SK-N-SH (cell line): ENCODE measurements at regions not wholly inside any gene's neighbourhood (a gene's known extent, or its start where the extent isn't known, plus 50 kb on each side); places are given as distances from the start of the nearest gene placed in this dataset.

Experiments
- CTCF ChIA-PET: fragments of 300-600, 350-600 bp; formaldehyde crosslinking; extraction: SDS; loops from one replicate; lab custom pipeline; 2021; lab: Yijun Ruan, JAX
- POLR2A ChIA-PET: fragments of 350-600 bp; sonication (Branson Sonifier 250); formaldehyde crosslinking; extraction: SDS; loops from one replicate; lab custom pipeline; 2020; ENCODE audit warnings: antibody characterized with exemption, inconsistent platforms; lab: Yijun Ruan, JAX
- DNase-seq: peaks from one replicate; pipeline ENCODE4 v3.0.0; 2012
- H2AFZ ChIP-seq: fragments of 200-600 bp; sonication (generic); 2 replicates; pipeline ENCODE4 v1.8.1; 2016; ENCODE audit warnings: antibody characterized with exemption, mild to moderate bottlenecking, low read depth
- H3F3A ChIP-seq: fragments of 200-600 bp; sonication (generic); replicated peaks from 2 replicates; pipeline ENCODE3; 2016; ENCODE audit warnings: antibody characterized with exemption, mild to moderate bottlenecking; ENCODE audit not compliant: insufficient read depth
- H3K27ac ChIP-seq, 2 experiments: fragments of 200-500 bp in 1 of 2; fragments of 200-600 bp in 1 of 2; sonication (Bioruptor generic) in 1 of 2; sonication (generic), shearing (Covaris generic) in 1 of 2; 2 replicates each; pipeline versions ENCODE4 v1.5.1 to v1.6.1; 2014 to 2016; ENCODE audit warnings: low read depth in 2 of 2, inconsistent platforms in 1 of 2, low read length in 1 of 2, mild to moderate bottlenecking in 1 of 2, mixed read lengths in 1 of 2
- H3K27me3 ChIP-seq: fragments of 200-600 bp; sonication (generic), shearing (Covaris generic); 2 replicates; pipeline ENCODE4 v1.6.1; 2016; ENCODE audit warnings: mixed run types; ENCODE audit not compliant: insufficient read depth
- H3K36me3 ChIP-seq, 2 experiments: fragments of 200-500 bp in 1 of 2; fragments of 200-600 bp in 1 of 2; sonication (Bioruptor generic) in 1 of 2; sonication (generic) in 1 of 2; replicated peaks in 1 of 2; 2 replicates each; pipeline versions ENCODE3 to v1.5.1; 2014 to 2016; ENCODE audit warnings: low read length in 1 of 2, mild to moderate bottlenecking in 1 of 2; ENCODE audit not compliant: insufficient read depth in 2 of 2, control insufficient read depth in 1 of 2
- H3K4me1 ChIP-seq, 2 experiments: fragments of 200-500 bp in 1 of 2; fragments of 200-600 bp in 1 of 2; sonication (Bioruptor generic) in 1 of 2; sonication (generic), shearing (Covaris generic) in 1 of 2; 2 replicates each; pipeline versions ENCODE4 v1.5.1 to v1.6.1; 2014 to 2016; ENCODE audit warnings: low read depth in 1 of 2, low read length in 1 of 2, mixed run types in 1 of 2; ENCODE audit not compliant: insufficient read depth in 2 of 2, control insufficient read depth in 1 of 2
- H3K4me2 ChIP-seq: fragments of 200-600 bp; sonication (generic), shearing (Covaris generic); 2 replicates; pipeline ENCODE4 v1.6.1; 2017; ENCODE audit warnings: mixed run types
- H3K4me3 ChIP-seq, 2 experiments: fragments of 200-500 bp in 1 of 2; fragments of 200-600 bp in 1 of 2; sonication (Bioruptor generic) in 1 of 2; sonication (generic), shearing (Covaris generic) in 1 of 2; 2 replicates each; pipeline versions ENCODE4 v1.5.1 to v1.8.1; 2014 to 2016; ENCODE audit warnings: low read depth in 2 of 2, inconsistent platforms in 1 of 2, low read length in 1 of 2, mild to moderate bottlenecking in 1 of 2, mixed read lengths in 1 of 2, moderate library complexity in 1 of 2
- H3K79me2 ChIP-seq: fragments of 200-600 bp; sonication (generic); 2 replicates; pipeline ENCODE4 v1.8.1; 2017; ENCODE audit warnings: mild to moderate bottlenecking; ENCODE audit not compliant: insufficient read depth
- H3K9ac ChIP-seq: fragments of 200-600 bp; sonication (generic); 2 replicates; pipeline ENCODE4 v1.6.1; 2017; ENCODE audit warnings: mixed run types
- H3K9me2 ChIP-seq: fragments of 200-600 bp; sonication (generic); 2 replicates; pipeline ENCODE4 v1.6.1; 2017; ENCODE audit warnings: mixed run types
- H3K9me3 ChIP-seq: fragments of 200-600 bp; sonication (generic); 2 replicates; pipeline ENCODE4 v1.6.1; 2017; ENCODE audit warnings: mixed run types, mild to moderate bottlenecking, moderate library complexity
- H4K20me1 ChIP-seq: fragments of 200-600 bp; sonication (generic); 2 replicates; pipeline ENCODE4 v1.6.1; 2017; ENCODE audit warnings: mild to moderate bottlenecking, mixed run types; ENCODE audit not compliant: insufficient read depth
- CTCF ChIP-seq: fragments of 200-600 bp; sonication (generic); IDR thresholded peaks from 2 replicates; pipeline ENCODE4 v1.6.1; 2017; ENCODE audit warnings: antibody characterized with exemption, mild to moderate bottlenecking, moderate library complexity
- ELF1 ChIP-seq: IDR thresholded peaks from 2 replicates; pipeline ENCODE4 v1.4.0; 2012
- EP300 ChIP-seq, 2 experiments: IDR thresholded peaks; 2 replicates each; pipeline versions ENCODE4 v1.4.0 to v1.6.1; 2012; ENCODE audit warnings: borderline replicate concordance in 1 of 2, low read depth in 1 of 2, low read length in 1 of 2
- FOSL2 ChIP-seq: IDR thresholded peaks from 2 replicates; pipeline ENCODE4 v1.4.0; 2012; ENCODE audit warnings: low read depth, mild to moderate bottlenecking, moderate library complexity, borderline replicate concordance
- GABPA ChIP-seq: IDR thresholded peaks from 2 replicates; pipeline ENCODE4 v1.4.0; 2012; ENCODE audit warnings: low read depth, mild to moderate bottlenecking
- GATA2 ChIP-seq: sonication (generic); formaldehyde crosslinking; IDR thresholded peaks from 2 replicates; pipeline ENCODE4 v1.5.0; 2020; ENCODE audit warnings: mild to moderate bottlenecking, missing genetic modification reagents
- IRF3 ChIP-seq: fragments of 150-350 bp; IDR thresholded peaks from 2 replicates; pipeline ENCODE4 v1.6.1; 2016; ENCODE audit warnings: mild to moderate bottlenecking, low read depth, low read length
- JUND ChIP-seq: IDR thresholded peaks from 2 replicates; pipeline ENCODE4 v1.4.0; 2012
- NFIC ChIP-seq: IDR thresholded peaks from 2 replicates; pipeline ENCODE4 v1.4.0; 2012; ENCODE audit warnings: borderline replicate concordance
- NRF1 ChIP-seq: IDR thresholded peaks from 2 replicates; pipeline ENCODE4 v1.6.1; 2012; ENCODE audit warnings: low read depth, mild to moderate bottlenecking, low read length
- POLR2AphosphoS5 ChIP-seq: IDR thresholded peaks from 2 replicates; pipeline ENCODE4 v1.6.1; 2012; ENCODE audit warnings: low read depth, low read length
- RAD21 ChIP-seq: IDR thresholded peaks from 2 replicates; pipeline ENCODE4 v1.6.1; 2012; ENCODE audit warnings: mild to moderate bottlenecking, low read length
- RCOR1 ChIP-seq: fragments of 150-350 bp; IDR thresholded peaks from 2 replicates; pipeline ENCODE4 v1.6.1; 2017; ENCODE audit warnings: antibody characterized with exemption, low read length
- RFX5 ChIP-seq: IDR thresholded peaks from 2 replicates; pipeline ENCODE4 v1.6.1; 2012; ENCODE audit warnings: mild to moderate bottlenecking, improper control_type of control experiment, low read length
- SMC3 ChIP-seq: IDR thresholded peaks from 2 replicates; pipeline ENCODE4 v1.6.1; 2012; ENCODE audit warnings: low read depth, low read length, improper control_type of control experiment
- TAF1 ChIP-seq: IDR thresholded peaks from 2 replicates; pipeline ENCODE4 v1.6.1; 2012; ENCODE audit warnings: low read depth, mild to moderate bottlenecking, low read length, moderate library complexity, borderline replicate concordance
- WGBS: methylation state at CpG from one replicate; pipeline ENCODE4 v1.1.6; 2017; ENCODE audit warnings: low lambda C conversion rate; 5-methylcytosine and 5-hydroxymethylcytosine counted together

DNA sequence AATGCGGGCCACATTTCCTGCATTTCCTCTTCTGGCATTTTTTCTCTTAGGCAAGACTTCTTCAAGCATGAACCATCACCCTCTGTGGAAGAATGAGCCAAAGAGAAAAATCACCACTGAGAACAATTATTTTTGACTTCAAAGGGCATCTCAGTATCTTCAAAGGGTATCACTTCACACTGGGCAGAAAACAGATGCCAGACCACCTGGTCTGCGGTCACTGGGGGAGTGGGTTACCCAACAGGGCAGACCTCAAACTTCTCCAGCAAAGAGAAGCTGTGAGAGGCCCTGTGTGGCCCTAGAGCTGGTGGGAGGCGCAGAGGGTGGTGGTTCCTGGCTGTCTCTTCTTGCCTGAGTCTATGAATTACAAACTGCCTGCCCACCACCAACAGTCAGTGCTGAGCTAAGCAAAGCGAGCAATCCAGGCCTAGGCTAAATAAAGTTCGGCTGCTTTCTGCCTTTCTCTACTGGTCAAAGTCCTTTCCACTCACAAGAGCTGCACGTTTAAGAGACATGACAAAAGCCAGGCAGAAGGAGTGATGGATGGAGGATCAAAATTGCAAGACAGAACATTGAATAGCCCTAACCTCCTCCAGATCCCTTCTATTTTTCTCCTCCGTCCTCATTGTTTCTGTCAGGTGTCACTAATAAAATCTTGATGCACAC lies 602.7 kb upstream of the CDH5 start:
- H3K36me3 ChIP-seq, result no peaks in the 10 kb centered on the region
- no peak overlapping the region for H3K4me3 ChIP-seq
- DNase-seq, result no peak
- no peak overlapping the region for H3K9ac ChIP-seq
- POLR2A ChIA-PET, result no interaction called here
- H3F3A ChIP-seq, result no peaks in the 10 kb centered on the region
- WGBS, result 53% methylated on average over 7 of the region's 7 CpGs
- H4K20me1 ChIP-seq, result no peaks in the 10 kb centered on the region
- H3K79me2 ChIP-seq, result no peaks in the 10 kb centered on the region
- no peak overlapping the region for H3K27ac ChIP-seq
- TF ChIP-seq GABPA (no peak), NFIC (no peak), ELF1 (no peak)
- TF ChIP-seq, all 33 proteins: peak for 0
- no peak overlapping the region for H3K4me2 ChIP-seq
- peaks cover 0 to 3% of the 10 kb centered on the region in 2 experiments; a peak in 1 of 4 replicates for H3K4me1 ChIP-seq
- H2AFZ ChIP-seq, result no peak overlapping the region
- H3K27me3 ChIP-seq, result no peaks in the 10 kb centered on the region
- H3K9me2 ChIP-seq, result no peaks in the 10 kb centered on the region
- CTCF ChIA-PET, result no interaction called here
- H3K9me3 ChIP-seq, result no peaks in the 10 kb centered on the region

DNA sequence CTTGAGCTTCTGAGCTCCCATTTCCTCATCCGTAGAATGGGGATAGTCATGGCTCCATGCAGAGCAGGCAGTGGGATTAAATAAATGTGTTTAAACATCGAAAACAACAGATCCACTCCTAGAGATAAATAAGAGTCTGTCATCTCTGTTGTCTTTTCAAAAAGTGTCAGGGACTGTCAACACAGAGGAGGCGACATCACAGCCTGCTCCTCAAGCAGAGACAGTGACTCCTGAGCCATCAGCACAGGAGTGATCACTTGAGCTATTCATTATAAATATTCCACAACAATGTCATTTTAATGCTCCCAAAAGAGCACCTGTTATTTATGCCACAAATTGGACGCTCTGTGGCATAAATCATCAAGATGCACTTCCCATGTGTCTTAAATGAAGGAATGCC lies 605.6 kb upstream of the CDH5 start:
- H3K9me2 ChIP-seq, result no peaks in the 10 kb centered on the region
- H3K9ac ChIP-seq, result no peak overlapping the region
- H3K4me1 ChIP-seq, result peaks cover 0 to 14% of the 10 kb centered on the region in 2 experiments; a peak in 2 of 4 replicates
- H3F3A ChIP-seq, result no peaks in the 10 kb centered on the region
- no peaks in the 10 kb centered on the region for H3K9me3 ChIP-seq
- no peaks in the 10 kb centered on the region for H3K27me3 ChIP-seq
- no peaks in the 10 kb centered on the region for H4K20me1 ChIP-seq
- CTCF ChIA-PET, result no interaction called here
- no peak overlapping the region for H3K27ac ChIP-seq
- DNase-seq, result no peak
- no peak overlapping the region for H3K4me3 ChIP-seq
- 55% methylated on average over 4 of the region's 4 CpGs for WGBS
- no peaks in the 10 kb centered on the region for H3K79me2 ChIP-seq
- H2AFZ ChIP-seq, result no peak overlapping the region
- no peaks in the 10 kb centered on the region for H3K36me3 ChIP-seq
- no peak for TF ChIP-seq IRF3
- TF ChIP-seq GATA2, result no peak
- no peak for TF ChIP-seq FOSL2
- no peak for TF ChIP-seq POLR2AphosphoS5
- no peak for TF ChIP-seq RAD21
- no peak for TF ChIP-seq RCOR1
- POLR2A ChIA-PET, result no interaction called here
- no peak overlapping the region for H3K4me2 ChIP-seq

DNA sequence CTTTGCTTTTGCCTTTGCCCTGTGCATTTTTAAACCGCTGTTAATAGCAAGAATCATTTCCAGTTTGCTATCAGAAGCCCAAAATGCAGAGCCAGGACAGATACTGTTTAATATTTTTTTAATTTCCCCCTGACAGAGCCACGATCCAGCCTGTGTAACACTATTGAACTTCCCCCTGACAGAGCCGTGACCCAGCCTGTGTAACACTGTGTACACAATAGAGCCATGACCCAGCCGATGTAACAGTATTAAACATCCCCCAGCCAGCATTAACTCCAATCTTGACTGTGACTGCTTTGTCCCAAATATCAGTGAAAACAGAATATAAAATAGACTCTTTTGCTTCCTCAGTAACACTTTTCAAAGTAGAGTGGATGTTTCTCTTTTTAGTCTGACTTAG lies 607.9 kb upstream of the CDH5 start:
- Histone ChIP-seq H3K9ac (no peak overlapping the region), H3K79me2 (no peaks in the 10 kb centered on the region), H3K27me3 (no peaks in the 10 kb centered on the region; the same call in 1 of the 2 replicates), H3K36me3 (no peaks in the 10 kb centered on the region), H4K20me1 (no peaks in the 10 kb centered on the region), H3K9me2 (no peaks in the 10 kb centered on the region), H3K4me2 (no peak overlapping the region), H3K27ac (no peak overlapping the region), H2AFZ (no peak overlapping the region), H3K4me3 (no peak overlapping the region), H3K4me1 (peaks cover 0 to 25% of the 10 kb centered on the region in 2 experiments; a peak in 2 of 4 replicates), H3F3A (no peaks in the 10 kb centered on the region), H3K9me3 (no peaks in the 10 kb centered on the region)
- POLR2A ChIA-PET, result no interaction called here
- no peak for DNase-seq
- CTCF ChIA-PET, result interaction anchor here (0.6 kb wide), 1 partner anchor 269 kb away, joined by 3 read pairs; no protein-coding TSS in a partner anchor
- 50% methylated on average over 4 of the region's 4 CpGs for WGBS
- TF ChIP-seq CTCF (no peak), TAF1 (no peak), IRF3 (no peak), NRF1 (no peak), JUND (no peak), RCOR1 (no peak), RFX5 (no peak), EP300 (IDR thresholded peaks at IDR 0.05; ENCODE audit: borderline replicate concordance in 1 of 2, low read depth in 1 of 2, low read length in 1 of 2) (no peak), RAD21 (no peak), SMC3 (no peak)
